Fibroblast of pulmonary artery (primary cell): ENCODE measurements at regions not wholly inside any gene's neighbourhood (a gene's known extent, or its start where the extent isn't known, plus 50 kb on each side); places are given as distances from the start of the nearest gene placed in this dataset.

Experiments used
- DNase-seq: peaks from one replicate; pipeline ENCODE4 v3.0.0-alpha.2; 2010; ENCODE audit warnings: low read depth
- H3K4me3 ChIP-seq: replicated peaks from 2 replicates; pipeline ENCODE4 v1.5.1; 2011; ENCODE audit warnings: low read depth, mild to moderate bottlenecking, control low read depth, low read length, moderate library complexity
- TF ChIP-seq, protein P1 (sequence below): IDR thresholded peaks from 2 replicates; pipeline ENCODE4 v1.5.1; 2011; ENCODE audit warnings: mild to moderate bottlenecking, control low read depth, low read length, inconsistent platforms; ENCODE audit errors: missing control alignments

- TF ChIP-seq, protein P1, sequence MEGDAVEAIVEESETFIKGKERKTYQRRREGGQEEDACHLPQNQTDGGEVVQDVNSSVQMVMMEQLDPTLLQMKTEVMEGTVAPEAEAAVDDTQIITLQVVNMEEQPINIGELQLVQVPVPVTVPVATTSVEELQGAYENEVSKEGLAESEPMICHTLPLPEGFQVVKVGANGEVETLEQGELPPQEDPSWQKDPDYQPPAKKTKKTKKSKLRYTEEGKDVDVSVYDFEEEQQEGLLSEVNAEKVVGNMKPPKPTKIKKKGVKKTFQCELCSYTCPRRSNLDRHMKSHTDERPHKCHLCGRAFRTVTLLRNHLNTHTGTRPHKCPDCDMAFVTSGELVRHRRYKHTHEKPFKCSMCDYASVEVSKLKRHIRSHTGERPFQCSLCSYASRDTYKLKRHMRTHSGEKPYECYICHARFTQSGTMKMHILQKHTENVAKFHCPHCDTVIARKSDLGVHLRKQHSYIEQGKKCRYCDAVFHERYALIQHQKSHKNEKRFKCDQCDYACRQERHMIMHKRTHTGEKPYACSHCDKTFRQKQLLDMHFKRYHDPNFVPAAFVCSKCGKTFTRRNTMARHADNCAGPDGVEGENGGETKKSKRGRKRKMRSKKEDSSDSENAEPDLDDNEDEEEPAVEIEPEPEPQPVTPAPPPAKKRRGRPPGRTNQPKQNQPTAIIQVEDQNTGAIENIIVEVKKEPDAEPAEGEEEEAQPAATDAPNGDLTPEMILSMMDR, result no peak
- DNase-seq, result no peak
These were observed 684.5 kb downstream of the PDHA2 start for GRCh38 chr4:96524311-96524875.

GRCh38 chr4:96525898-96526297 is 686.0 kb downstream of the PDHA2 start:
- TF ChIP-seq, protein P1, result no peak
- no peak overlapping the region for H3K4me3 ChIP-seq
- DNase-seq, result peak; percentile 5

More at GRCh38 chr4:96524311-96524875, 684.5 kb downstream of the PDHA2 start:
- H3K4me3 ChIP-seq, result no peak overlapping the region

DNA sequence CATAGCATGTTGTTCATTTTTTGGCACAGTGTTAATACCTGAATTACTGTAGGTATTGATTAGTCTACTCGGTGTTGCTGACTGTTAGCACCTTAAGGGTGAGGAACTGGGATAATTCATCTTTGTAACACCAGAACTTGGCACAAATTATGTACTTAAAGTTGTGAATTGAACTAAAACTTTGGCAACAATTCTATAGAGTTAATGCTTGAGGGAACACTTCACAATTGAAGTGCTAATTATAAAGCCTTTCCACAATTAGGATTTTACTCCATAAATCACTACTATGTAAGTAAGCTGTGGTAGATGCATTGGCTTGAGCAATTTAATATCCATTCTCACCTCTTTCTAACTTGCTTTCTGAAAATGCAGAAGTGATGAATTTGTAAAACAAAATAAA is 686.7 kb downstream of the PDHA2 start:
- H3K4me3 ChIP-seq, result no peak overlapping the region
- TF ChIP-seq, protein P1, result no peak
- DNase-seq, result no peak

- H3K4me3 ChIP-seq, result no peak overlapping the region
- no peak for DNase-seq
- TF ChIP-seq, protein P1, result no peak
These were observed 691.9 kb downstream of the PDHA2 start for GRCh38 chr4:96531836-96532235.

- TF ChIP-seq, protein P1, result no peak
- no peak overlapping the region for H3K4me3 ChIP-seq
- DNase-seq, result no peak
These were observed 703.5 kb downstream of the PDHA2 start for GRCh38 chr4:96543346-96543745.

DNA sequence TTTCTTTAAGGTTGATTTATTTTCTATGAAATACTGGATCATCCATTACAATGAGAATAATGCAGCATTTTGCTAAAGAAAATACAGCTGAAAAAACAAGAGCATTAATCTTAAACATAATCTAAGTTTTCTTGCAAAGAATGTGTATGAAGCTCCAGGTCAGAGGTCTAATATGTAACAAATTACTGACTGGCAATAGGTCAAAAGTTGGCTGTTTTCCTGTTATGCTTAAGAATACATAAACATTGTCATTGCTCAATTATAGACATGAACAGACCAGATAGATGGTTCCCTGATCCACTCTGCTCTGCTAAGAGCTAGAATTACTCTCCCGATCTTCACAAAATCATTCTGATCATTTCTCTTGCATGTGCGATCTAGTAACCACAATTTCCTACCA is 718.6 kb downstream of the PDHA2 start:
- DNase-seq, result peak; percentile 1
- no peak overlapping the region for H3K4me3 ChIP-seq
- TF ChIP-seq, protein P1, result no peak

DNA sequence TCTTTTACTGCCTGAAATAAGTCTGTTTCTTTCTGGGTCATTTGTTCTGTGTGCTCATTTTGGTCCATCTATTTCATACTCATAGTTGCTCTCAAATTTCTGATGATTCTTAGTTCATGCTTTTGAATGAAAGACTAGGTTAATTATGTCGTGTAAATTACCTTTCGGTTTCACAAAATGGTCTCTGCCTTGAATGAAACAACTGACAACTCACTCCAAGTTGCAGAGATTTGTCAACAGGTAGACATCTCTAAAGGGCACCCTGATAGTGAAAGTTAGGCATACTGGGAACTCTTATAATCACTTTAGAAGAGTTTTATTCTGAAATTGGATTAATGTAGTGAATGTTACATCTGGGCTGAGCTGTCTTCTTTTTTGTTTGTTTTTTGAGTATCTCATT is 726.9 kb downstream of the PDHA2 start:
- no peak for DNase-seq
- H3K4me3 ChIP-seq, result no peak overlapping the region
- TF ChIP-seq, protein P1, result no peak
